HG02623 (cell line): ENCODE measurements at regions not wholly inside any gene's neighbourhood (a gene's known extent, or its start where the extent isn't known, plus 50 kb on each side); places are given as distances from the start of the nearest gene placed in this dataset.

Experiments used
- ATAC-seq: cut with Tn5 transposase; IDR thresholded peaks from one replicate; pipeline ENCODE4 v1.9.1; 2021; ENCODE audit warnings: moderate library complexity; ENCODE audit not compliant: unreplicated experiment

DNA sequence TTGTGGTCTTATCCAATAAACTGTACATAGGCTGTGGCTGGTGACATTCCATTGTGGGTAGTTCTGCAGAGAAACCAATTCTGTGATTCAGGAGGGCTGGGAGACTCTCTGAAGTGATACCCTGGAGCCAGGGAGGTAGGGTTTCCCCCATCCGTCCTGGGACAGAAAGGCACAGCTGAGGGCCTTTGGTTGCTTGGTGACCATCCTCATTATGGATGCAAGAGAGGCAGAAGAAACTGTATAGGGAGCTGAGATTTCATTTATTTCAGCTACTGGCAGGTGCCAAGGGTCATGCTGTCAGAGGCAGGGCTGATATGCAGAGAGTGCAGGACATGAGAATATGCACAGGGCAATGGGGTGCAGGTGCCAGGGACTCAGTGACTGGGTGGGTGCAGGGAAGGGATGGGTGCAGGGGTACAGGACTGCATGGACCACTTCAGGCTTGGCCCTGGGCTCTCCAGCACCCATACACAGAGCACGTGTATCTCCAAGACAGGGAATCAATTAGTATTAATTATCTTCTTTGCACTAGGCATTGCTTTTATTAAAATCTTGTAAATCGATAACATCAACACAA lies 236.5 kb downstream of the ICE1 start:
- ATAC-seq = no peak

DNA sequence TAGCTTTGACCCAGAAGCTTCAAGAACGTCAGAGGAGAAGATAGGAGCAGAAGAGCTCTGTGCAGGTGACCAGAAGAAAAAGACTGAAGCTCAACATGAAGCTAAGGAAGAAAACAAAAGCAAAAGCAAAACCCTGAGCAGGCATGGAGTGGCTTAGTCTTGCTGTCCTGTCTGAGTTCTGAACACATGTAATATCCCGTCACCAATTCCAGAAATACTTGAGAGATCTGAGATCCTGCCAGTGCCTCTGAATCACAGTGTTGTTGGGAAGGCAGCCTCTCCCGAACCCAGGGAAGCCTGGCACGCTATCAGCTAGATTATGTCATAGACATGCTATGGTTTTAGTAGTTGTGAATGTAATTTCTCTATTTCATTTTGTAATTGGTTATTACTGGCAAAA lies 235.7 kb downstream of the ICE1 start:
- no peak for ATAC-seq

DNA sequence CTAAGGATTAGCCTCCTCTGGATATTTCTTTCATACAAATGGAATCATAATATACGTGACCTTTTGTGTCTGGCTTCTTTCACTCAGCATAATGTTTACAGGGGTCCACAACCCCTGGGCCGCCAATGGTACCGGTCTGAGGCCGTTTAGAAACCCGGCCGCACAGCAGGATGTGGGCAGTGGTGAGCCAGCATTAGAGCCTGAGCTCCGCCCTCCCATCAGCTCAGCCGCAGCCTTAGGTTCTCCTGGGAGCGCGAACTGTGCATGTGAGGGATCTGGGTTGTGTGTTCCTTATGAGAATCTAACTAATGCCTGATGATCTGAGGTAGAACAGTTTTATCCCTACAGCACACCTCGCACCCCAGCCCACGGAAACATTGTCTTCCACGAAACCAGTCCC lies 229.7 kb downstream of the ICE1 start:
- ATAC-seq = no peak

DNA sequence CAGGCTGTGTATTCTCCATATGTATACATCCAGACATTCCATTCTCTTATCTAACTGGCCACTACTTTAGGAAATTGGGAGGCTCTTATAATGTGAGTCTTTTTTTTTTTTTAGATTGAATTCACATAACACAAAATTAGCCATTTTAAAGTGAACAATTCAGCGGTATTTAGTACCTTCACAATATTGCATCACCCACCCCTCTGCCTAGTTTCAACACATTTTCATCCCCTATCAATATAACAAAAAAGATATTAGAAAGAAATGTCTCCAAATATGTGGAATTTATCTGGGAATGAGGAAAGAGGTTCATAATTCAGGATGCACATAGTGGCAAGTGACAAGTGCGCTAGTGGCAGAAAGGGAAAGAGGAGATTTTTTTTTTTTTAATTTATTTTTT lies 228.5 kb downstream of the ICE1 start:
- ATAC-seq = no peak

DNA sequence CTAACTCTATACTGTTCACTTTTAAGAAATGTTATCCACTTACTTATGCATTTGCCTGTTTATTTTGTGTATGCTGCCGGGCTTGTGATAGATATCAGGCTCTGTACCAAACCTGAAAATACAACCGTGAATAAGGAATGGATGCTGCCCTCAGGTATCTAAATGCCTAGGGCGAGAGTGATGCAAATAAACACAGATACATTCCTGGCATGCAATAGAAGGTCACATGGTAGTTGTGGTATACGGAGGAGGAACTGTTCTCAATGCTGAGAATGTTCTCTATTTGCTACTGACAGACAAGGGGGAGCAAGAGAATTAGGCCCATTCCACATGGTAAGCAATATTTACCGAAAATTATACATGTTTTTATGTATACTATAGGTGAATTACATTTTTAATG lies 227.8 kb downstream of the ICE1 start:
- no peak for ATAC-seq

DNA sequence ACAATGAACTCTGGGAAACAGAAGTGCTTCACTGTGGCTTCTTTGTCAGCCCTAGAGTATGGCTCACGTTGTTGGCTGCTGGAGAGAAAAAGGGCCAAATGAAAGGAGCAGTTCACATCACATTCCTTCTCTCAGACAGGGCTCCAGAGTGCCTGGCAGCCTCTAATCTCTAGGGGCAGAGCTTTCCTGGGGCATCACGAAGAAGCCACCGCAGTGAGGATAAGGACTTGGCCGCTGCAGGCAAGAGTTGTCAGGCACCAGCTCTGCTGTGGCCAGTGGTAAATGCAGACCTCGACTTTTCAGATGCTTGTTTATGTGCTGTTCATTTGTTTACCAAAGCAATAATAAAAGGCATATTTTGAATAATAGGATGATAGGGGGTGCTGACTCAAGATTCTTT lies 227.2 kb downstream of the ICE1 start:
- no peak for ATAC-seq

DNA sequence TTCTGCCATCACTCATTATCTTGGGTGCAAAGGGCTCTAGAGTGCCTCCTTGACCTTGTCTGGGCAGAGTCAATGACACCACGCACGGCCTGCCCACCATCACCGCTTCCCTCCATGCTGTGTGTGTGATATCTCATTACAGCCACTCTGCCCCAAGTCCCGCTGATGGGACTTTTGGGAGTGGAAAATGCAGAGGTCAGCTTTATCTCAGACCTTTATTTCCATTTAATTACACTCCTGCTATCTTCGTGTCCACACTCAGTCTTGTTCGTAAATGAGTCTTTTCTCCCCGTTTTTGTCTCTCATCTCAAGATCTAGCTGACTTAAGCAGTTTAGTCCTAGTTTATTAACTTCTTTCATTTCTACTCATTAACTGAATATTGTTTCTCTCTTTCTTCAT lies 226.2 kb downstream of the ICE1 start:
- ATAC-seq = no peak

DNA sequence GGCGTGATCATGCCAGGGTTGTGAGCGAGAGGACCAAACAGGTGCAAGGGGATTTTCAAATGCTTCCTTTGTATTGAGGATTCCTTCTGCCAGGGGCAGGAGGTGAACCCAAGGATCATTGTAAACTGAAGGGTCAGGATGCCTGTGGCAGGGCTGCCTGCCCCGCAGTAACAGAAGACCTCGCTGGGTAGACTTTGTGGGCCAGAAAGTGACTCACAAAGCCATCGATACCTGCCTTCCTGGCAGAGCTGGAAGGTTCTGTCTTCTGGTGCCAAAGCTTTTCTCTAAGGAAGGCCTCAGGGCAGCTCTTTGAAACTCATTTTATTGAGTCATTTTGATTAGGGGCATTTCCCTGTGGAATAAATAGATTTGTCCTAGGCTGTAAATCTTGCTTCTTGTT lies 223.4 kb downstream of the ICE1 start:
- ATAC-seq = no peak

DNA sequence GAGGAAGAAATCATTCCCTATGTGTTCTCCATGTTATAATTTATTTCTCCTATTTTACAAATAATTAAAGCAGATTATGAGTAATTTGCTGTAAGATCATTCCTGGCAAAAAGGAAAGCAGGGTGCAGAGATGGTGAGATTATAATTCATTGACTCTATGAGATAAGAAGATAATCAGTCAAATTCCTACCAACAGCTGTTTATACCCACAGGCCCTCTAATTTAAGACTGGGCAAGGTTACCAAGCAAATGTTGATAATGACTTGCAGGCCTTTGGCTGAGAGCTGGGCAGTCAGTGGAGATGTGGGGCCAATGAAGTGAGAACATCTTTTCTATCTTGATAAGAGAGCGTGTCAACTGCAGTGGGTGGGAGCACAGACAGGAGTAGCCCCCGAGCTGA lies 222.7 kb downstream of the ICE1 start:
- no peak for ATAC-seq

DNA sequence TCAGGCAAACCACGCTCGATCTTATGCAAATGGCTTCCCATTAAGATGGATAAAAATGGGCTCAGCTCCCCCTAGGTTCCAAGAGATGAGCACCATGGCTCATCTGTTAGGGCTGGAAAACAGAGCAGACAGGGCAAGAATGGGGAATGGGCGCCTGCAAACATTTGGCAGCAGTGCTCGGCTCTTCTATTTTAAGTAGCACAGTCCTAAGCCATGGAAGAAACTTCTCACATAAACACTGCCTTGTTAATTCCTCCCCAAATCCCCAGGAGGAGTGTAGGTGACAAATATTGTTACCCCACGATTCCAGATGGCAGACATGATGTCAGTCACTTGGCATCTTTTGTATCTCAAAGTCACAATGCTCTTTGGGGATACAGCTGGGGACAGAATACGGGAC lies 221.8 kb downstream of the ICE1 start:
- no peak for ATAC-seq

DNA sequence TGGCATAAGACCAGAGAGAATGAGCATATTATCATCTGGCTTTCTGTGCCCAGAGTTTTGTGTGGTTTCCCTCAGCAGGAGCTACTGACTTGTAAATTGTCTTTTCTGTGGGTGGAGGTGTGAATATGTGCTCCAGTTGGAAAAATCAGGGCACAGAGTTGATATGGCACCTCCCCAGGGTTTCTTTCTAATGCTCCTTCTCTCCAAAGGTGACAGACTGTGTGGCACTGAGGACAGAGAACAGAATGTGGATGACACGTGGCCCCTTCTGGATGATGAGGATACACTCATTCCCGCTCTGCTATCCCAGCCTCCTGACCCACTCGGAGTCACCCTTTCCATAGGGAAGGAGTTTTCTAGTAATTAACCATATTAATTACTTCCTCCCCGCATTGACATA lies 221.0 kb downstream of the ICE1 start:
- no peak for ATAC-seq

DNA sequence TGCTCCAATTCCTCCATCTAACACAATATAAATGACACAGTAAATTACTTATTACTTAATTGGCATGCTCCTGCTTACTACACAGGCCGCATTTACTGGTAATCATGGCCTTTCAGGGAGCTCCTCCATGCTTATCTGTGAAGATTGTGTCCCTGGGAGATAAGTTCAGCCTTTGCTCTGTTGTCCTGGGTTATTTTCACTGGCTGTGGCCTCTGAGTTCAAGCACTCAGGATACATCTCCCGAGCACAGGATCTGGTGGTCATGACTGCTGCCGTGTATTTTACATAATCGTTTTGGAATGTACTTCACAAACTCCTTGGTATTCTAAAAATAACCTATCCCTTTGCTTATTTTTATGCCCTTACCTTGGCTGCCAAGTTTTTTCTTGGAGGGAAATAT lies 215.7 kb downstream of the ICE1 start:
- ATAC-seq = no peak

DNA sequence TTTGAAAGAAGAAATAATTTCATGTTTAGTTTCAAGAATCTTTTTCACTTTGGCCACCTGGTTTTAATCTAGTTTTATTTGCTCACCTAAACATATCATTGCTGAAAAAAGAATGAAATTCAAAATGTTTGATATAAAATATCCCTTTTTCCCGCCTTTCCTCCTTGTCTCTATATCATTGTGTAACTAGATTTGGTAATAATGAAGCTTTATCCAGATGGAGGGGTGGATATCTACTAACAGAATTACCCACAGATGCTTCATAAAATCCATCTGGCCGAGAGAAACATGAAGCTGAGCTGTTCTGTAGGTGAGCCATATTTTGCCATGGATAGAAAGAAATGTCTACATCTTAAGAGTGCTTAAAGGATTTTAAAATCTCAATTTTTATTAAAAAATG lies 214.7 kb downstream of the ICE1 start:
- ATAC-seq = no peak

DNA sequence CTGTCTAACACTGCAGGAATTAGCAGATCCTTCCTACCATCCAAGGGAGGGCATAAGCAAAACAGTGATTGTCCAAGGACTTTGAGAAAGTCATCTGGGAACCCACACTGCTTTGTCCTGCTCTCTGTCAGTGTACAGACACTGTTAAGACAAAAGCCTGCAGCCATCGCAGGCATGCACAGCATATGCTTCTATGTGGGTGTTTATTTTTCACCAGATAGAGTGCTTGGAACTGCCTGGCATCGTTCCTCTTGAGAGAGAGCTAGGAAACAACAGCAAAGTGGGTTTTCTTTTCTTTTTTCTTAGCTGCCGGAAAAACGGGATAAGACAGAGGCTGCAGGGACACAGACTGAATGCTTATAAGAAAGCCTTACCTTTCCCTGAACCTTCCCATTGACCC lies 212.3 kb downstream of the ICE1 start:
- ATAC-seq = no peak

DNA sequence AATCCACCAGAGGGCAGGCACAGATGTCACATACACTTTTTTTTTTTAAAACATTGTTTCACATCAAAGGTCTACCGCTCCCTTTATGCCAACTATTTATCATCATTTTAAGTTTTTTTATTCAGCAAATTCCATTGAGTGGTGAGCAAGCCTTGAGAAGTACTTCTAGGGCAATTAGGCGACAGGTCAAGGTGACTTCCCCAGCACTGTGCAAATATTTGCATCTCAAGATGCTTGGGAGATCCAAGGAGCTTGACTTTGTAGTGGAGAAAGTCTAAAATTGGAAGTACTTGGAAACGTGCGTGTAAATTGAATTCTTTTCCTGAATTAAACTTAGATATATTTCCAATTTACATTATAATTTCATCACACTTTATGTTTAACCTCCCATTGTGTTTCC lies 211.1 kb downstream of the ICE1 start:
- no peak for ATAC-seq

DNA sequence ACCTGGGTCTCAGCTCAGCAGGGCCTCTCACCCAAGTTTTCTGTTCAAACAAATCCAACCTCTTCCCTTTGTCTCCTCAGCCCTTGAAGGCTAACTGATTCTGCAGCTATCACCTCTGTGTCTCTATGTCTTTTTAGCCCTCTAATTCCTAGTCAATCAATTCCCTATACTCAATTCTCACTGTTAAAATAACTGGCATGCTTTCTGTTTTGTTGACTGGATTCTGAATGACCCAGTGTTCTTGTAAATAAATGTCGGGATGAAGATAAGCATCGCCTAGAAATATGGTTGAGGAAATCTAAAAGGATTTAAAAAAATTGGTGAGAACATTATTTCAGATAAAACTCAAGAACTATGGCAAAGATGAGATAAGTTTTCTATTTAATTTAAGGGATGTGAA lies 210.2 kb downstream of the ICE1 start:
- no peak for ATAC-seq

DNA sequence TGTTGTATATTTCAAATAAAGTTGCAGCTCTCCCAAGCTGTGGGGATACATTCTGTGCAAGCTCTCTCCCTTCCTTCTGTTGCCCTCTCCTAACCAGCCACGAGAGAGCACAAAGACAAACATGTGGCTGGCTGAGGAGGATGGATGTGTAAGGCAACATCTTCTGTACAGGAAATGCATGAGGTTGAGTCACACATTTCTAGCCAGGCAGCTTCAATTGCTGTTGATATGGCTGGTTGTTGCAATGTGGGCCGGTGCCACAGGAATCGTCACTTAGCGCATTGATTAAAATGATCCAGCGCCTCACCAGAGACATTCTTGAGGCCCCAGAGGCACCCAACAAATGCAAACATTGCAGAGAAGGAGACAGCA lies 207.1 kb downstream of the ICE1 start:
- no peak for ATAC-seq

DNA sequence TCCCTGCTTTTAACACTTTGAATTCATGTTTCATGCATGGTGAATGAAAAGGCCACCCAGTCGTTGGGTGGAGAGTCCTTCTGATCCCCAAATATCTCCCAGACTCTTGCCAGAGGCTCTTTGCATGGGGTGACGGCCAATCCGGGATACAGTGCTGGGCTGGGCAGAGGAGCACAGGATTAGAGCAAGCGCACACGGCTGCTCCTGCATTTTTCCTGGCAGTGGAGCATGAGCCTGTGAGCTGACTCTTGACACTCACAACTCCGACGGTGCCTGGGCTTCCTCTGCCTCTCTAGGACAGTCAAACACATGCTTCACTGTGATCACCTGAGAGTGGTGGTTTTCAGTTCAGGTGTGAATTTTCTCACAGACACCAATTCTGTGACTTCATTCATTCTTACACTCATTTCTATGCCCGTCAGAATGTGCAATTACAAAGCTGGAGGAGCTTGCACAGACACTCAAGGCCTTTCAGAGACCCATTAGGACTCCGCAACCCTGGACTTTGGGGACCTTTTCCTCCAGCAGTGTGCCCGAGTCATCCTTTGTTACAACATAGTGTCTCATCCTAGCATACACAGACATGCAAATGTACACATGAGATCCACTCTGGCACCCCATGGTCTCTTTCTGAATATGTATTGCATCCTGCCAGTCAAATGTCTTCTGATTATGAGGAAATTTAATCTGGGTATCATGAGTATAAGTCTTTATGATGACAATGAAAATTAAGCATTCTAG lies 206.6 kb downstream of the ICE1 start:
- ATAC-seq = no peak

DNA sequence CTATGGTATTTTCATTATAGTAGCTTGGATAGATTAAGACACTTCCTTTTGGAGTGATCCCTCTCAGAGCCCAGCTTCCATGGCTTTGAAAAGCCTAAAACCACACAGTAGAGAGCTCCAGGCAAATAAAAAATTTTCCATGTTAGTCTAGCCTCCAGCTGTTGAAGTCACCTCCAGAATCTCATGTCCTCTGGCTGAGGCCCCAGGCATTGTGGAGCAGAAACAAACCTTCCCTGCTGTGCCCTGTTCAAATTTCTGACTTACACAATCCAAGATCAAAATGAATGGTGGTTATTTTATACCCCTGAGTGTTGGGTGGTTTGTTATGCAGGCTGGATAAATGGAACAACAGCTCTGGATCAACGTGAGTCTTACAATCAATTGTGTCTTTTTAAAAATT lies 203.9 kb downstream of the ICE1 start:
- no peak for ATAC-seq

DNA sequence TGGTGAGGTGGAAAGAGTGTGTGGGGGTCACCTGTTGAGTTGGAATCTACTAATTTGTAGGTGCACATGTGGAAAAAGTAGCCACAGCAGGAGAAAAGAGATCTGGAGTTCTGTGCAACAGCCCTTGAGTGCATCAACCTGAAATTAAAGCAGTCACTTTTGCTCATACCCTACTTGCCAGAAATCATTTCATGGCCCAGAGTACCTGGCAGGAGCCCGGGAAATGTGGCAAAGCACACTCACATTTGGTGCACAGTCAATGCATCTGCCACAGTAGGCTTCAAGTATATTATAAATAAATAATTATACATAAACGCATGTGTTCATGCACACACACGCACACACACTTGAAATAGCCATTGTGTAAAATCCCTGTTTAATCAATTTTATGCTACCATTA lies 203.0 kb downstream of the ICE1 start:
- no peak for ATAC-seq

DNA sequence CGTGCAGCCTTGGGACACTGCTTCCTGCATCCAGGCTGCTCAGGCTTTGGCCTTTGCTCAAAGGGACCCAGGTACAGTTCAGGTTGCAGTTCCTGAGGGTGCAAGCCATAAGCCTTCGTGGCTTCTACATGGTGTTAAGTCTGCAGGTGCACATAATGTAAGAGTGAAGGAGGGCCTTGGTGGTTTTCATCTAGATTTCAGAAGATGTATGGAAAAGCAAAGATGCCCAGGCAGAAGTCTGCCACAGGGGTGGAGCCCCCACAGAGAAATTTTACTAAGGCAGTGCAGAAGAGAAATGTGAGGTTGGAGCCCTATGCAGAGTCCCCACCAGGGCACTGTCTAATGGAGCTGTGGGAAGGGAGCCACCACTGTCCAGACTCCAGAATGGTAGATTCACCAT lies 200.9 kb downstream of the ICE1 start:
- ATAC-seq = no peak

DNA sequence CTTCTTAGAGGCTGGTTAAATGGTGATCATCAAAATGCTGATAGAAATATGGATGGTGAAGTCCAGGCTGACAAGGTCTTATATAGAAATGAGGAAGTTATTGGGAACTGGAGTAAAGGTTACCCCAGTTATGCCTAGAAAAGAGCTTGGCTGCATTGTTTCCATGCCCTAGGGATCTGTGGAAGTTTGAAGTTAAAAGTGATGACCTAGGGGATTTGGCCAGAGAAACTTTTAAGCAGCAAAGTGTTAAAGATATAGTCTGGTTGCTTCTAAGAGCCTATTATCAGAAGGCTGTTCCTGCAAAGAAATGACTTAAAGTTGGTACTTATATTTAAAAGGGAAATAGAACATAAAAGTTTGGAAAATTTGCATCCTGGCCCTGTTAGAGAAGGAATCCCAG lies 200.3 kb downstream of the ICE1 start:
- ATAC-seq = no peak

DNA sequence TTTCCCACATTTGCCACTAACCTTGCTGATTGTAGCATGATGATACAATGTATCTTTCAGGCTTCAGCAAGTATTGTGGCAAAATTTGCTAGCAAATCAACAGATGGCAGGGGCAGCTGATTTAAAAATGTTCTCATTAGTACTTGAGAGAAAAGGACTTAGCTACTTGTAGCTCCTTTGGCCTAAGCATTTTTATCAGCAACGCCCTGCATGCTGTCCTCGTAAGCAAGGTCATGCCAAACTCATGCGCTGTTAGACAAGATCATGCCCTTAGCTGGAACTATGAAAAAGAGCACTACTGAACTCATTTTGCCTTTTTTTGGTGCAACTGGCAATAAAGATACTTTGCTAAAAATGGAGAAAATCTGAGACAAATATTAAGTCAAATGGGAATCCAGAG lies 197.1 kb downstream of the ICE1 start:
- no peak for ATAC-seq
